HUES64 (cell line): ENCODE measurements at regions not wholly inside any gene's neighbourhood (a gene's known extent, or its start where the extent isn't known, plus 50 kb on each side); places are given as distances from the start of the nearest gene placed in this dataset.

Source experiments
- H3K27ac ChIP-seq: 2 replicates; pipeline ENCODE4 v1.7.0; 2013; ENCODE audit warnings: low read depth, low read length, inconsistent platforms
- H3K27me3 ChIP-seq: 2 replicates; pipeline ENCODE4 v1.6.1; 2013; ENCODE audit warnings: mild to moderate bottlenecking, low read length; ENCODE audit not compliant: insufficient read depth
- H3K36me3 ChIP-seq: 2 replicates; pipeline ENCODE4 v1.6.1; 2013; ENCODE audit warnings: mild to moderate bottlenecking, low read length; ENCODE audit not compliant: insufficient read depth
- H3K4me1 ChIP-seq: 2 replicates; pipeline ENCODE4 v1.6.1; 2013; ENCODE audit warnings: mild to moderate bottlenecking, low read length, moderate library complexity; ENCODE audit not compliant: insufficient read depth
- H3K4me3 ChIP-seq: 2 replicates; pipeline ENCODE4 v1.5.1; 2013; ENCODE audit warnings: mild to moderate bottlenecking, low read length, moderate library complexity
- H3K9ac ChIP-seq: 2 replicates; pipeline ENCODE4 v1.6.1; 2013; ENCODE audit warnings: mild to moderate bottlenecking, low read depth, low read length
- H3K9me3 ChIP-seq: 2 replicates; pipeline ENCODE4 v1.6.1; 2013; ENCODE audit warnings: low read depth, low read length; ENCODE audit not compliant: insufficient read depth
- WGBS: fragments of 150-250, 120-280 bp; methylation state at CpG from one replicate; pipeline ENCODE4 v1.1.7; 2013; ENCODE audit warnings: missing lambda C conversion rate; 5-methylcytosine and 5-hydroxymethylcytosine counted together

- Histone ChIP-seq H3K4me1 (no peaks in the 10 kb centered on the region), H3K27me3 (no peaks in the 10 kb centered on the region), H3K36me3 (no peaks in the 10 kb centered on the region), H3K9me3 (no peaks in the 10 kb centered on the region), H3K4me3 (no peak overlapping the region), H3K9ac (no peak overlapping the region), H3K27ac (no peak overlapping the region)
- 96% methylated on average over 4 of the region's 4 CpGs for WGBS
These were observed 913.2 kb upstream of the TYRP1 start for GRCh38 chr9:11779971-11780370.

GRCh38 chr9:11792870-11793269 lies 900.3 kb upstream of the TYRP1 start:
- no peaks in the 10 kb centered on the region for H3K4me1 ChIP-seq
- 91% methylated on average over 1 of the region's 1 CpG for WGBS
- no peak overlapping the region for H3K27ac ChIP-seq
- no peak overlapping the region for H3K4me3 ChIP-seq
- no peaks in the 10 kb centered on the region for H3K9me3 ChIP-seq
- no peaks in the 10 kb centered on the region for H3K27me3 ChIP-seq
- no peaks in the 10 kb centered on the region for H3K36me3 ChIP-seq
- H3K9ac ChIP-seq = no peak overlapping the region

DNA sequence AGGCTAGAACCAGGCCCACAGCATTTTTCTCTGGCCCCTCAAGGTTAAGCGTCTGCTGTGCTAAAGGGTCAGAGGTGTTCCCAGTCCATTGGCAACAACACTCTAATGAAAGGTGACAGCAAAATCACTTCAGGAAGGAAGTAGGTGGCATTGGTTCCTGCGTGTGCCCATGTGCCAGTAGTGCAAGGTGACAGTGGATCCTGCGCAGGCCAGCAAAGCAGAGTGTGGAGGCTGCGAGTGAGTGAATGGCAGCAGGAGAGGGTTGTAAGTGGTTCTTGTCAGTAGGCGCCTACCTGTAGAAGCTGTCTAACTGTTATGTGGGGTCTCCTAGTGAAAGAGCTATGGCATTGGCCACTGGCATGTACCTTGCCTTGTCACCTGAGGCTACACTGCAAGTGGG lies 898.2 kb upstream of the TYRP1 start:
- Histone ChIP-seq H3K27ac (no peak overlapping the region), H3K36me3 (no peaks in the 10 kb centered on the region), H3K27me3 (no peaks in the 10 kb centered on the region), H3K9me3 (no peaks in the 10 kb centered on the region), H3K9ac (no peak overlapping the region), H3K4me3 (no peak overlapping the region), H3K4me1 (no peaks in the 10 kb centered on the region)
- WGBS = 96% methylated on average over 5 of the region's 5 CpGs

DNA sequence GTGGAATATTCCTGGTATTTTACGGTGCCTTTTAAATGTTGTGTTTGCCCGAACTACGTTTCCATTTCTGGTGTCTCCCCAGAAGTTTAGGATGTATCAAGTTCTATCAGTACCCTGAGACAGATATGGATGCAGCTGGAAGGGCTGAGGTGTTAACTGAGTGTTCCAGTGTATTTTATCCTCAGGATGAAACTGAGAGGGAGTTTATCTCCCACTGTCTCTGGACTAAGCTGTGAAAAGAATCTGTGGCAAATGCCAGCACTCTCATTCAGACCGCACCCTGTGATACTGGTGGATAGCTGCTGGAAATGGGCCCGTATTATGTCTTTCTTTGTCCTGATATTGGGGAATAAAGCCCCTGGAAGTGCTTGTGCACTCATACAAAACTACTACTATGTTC lies 887.2 kb upstream of the TYRP1 start:
- Histone ChIP-seq H3K27me3 (no peaks in the 10 kb centered on the region), H3K27ac (no peak overlapping the region), H3K4me1 (no peaks in the 10 kb centered on the region), H3K9ac (no peak overlapping the region), H3K4me3 (no peak overlapping the region), H3K36me3 (no peaks in the 10 kb centered on the region), H3K9me3 (no peaks in the 10 kb centered on the region)
- 91% methylated on average over 5 of the region's 5 CpGs for WGBS

DNA sequence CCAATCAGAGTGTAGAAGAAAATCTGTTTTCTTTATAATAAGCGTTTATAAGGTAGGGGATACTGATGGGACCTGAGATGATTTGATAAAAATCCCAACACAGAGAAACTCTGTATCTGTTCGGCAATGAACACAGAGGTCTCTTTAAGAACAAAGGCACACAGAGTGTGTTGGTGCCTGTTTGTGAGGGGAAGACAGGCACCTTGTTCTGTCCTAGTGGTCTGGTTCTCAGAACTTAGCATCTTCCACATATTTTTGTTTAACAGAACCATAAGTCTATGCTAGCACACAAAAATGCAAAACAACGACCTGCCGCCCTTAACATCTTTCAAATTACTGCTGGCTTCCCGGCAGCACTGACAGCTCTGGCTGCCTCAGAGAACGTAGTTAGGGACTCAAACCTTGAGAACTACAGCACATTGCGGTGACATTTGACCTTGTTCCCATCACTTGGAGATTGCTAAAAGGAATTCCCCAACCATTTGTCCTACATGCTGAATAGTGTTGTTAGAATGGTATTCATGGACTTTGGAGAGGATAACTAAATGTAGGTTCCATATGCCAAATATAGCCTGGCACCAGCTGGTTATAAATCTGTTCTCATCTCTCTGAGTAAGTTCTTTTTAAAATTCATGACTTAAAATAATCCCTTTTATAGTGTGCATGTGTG lies 871.7 kb upstream of the TYRP1 start:
- Histone ChIP-seq H3K27ac (no peak overlapping the region), H3K36me3 (no peaks in the 10 kb centered on the region), H3K4me3 (no peak overlapping the region), H3K4me1 (no peaks in the 10 kb centered on the region), H3K9me3 (no peaks in the 10 kb centered on the region), H3K9ac (no peak overlapping the region), H3K27me3 (no peaks in the 10 kb centered on the region)
- WGBS = 91% methylated on average over 7 of the region's 7 CpGs

- Histone ChIP-seq H3K4me3 (no peak overlapping the region), H3K4me1 (no peaks in the 10 kb centered on the region), H3K9me3 (no peaks in the 10 kb centered on the region), H3K27ac (no peak overlapping the region), H3K36me3 (no peaks in the 10 kb centered on the region), H3K9ac (no peak overlapping the region), H3K27me3 (no peaks in the 10 kb centered on the region)
- WGBS = 94% methylated on average over 2 of the region's 3 CpGs
These were observed 865.0 kb upstream of the TYRP1 start for GRCh38 chr9:11828201-11828600.

- H3K9me3 ChIP-seq = peaks cover 16% of the 10 kb centered on the region
- H3K4me3 ChIP-seq = no peak overlapping the region
- H3K27ac ChIP-seq = no peak overlapping the region
- H3K36me3 ChIP-seq = no peaks in the 10 kb centered on the region
- no peak overlapping the region for H3K9ac ChIP-seq
- no peaks in the 10 kb centered on the region for H3K27me3 ChIP-seq
- no peaks in the 10 kb centered on the region for H3K4me1 ChIP-seq
- WGBS = 82% methylated on average over 2 of the region's 2 CpGs
These were observed 860.1 kb upstream of the TYRP1 start for GRCh38 chr9:11833056-11833455.

- Histone ChIP-seq H3K36me3 (no peaks in the 10 kb centered on the region), H3K4me3 (no peak overlapping the region), H3K27ac (no peak overlapping the region), H3K9ac (no peak overlapping the region), H3K9me3 (no peaks in the 10 kb centered on the region), H3K27me3 (no peaks in the 10 kb centered on the region), H3K4me1 (0 out of 2 replicates have a peak, but pooled peaks cover 3% of the 10 kb centered on the region)
- WGBS = no CpG with 5 or more reads among the region's 1 CpG
These were observed 824.4 kb upstream of the TYRP1 start for GRCh38 chr9:11868795-11869194.

DNA sequence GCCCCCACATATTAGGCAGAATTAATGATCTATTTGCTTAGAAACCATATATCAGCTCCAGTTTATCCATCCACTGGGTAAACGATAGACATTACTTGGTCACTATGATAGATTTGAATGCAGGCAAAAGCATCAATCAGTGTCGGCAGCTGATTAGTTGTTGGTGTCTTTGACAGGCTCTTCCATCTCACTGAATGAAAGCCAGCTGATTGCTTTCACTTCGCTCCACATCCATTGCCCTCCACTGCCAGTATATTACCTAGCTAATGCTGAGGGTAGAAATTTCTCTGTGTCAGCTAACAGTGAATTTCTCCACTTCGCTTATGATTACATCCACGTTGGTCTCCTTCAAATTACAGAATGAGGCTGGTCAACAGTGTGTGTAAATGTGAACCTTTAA lies 821.3 kb upstream of the TYRP1 start:
- H3K4me1 ChIP-seq = peaks cover 14% of the 10 kb centered on the region
- no peak overlapping the region for H3K9ac ChIP-seq
- H3K9me3 ChIP-seq = no peaks in the 10 kb centered on the region
- H3K4me3 ChIP-seq = no peak overlapping the region
- no peak overlapping the region for H3K27ac ChIP-seq
- H3K36me3 ChIP-seq = no peaks in the 10 kb centered on the region
- no peaks in the 10 kb centered on the region for H3K27me3 ChIP-seq
- WGBS = 94% methylated on average over 5 of the region's 5 CpGs

DNA sequence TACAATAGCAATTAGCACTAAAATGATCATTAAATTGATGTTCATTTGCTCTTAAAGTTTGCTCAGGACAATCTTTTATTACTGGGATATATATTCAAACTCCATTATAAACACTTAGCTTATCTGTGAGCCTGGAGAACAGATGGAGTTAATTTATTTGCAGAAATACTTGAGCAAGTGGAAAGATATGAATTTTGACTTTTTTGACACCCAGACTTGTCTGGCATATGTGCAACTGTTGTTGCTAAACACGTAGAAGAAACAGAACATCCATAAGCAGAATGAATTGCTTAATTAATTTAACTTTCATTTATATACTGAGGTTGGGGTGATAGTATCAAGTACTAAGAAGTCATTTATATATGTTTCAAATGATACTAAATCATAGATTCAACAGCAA lies 820.7 kb upstream of the TYRP1 start:
- Histone ChIP-seq H3K9ac (no peak overlapping the region), H3K4me1 (peaks cover 12% of the 10 kb centered on the region), H3K27ac (no peak overlapping the region), H3K27me3 (no peaks in the 10 kb centered on the region), H3K36me3 (no peaks in the 10 kb centered on the region), H3K9me3 (no peaks in the 10 kb centered on the region), H3K4me3 (no peak overlapping the region)
- 100% methylated on average over 1 of the region's 1 CpG for WGBS

DNA sequence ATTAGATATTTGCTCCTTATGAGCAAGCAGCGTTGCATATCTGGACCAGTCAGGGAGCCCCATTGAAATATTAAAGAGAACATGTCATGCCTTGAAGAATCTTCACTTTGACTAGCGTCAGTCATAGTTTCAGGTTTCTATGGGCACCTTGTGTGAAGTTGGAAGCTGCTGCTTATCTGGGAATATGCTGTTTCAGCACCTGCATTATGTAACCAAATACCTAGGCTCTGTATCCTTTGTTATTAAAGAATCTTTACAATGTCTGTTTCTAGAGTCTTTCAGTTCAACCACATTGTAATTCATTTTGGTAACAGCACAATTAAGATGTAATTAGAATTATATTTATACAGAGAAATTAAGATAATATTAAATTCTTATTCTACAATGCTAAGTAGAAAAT lies 818.8 kb upstream of the TYRP1 start:
- Histone ChIP-seq H3K27ac (no peak overlapping the region), H3K27me3 (no peaks in the 10 kb centered on the region), H3K9ac (no peak overlapping the region), H3K4me1 (peaks cover 11% of the 10 kb centered on the region), H3K36me3 (no peaks in the 10 kb centered on the region), H3K4me3 (no peak overlapping the region), H3K9me3 (no peaks in the 10 kb centered on the region)
- 86% methylated on average over 2 of the region's 2 CpGs for WGBS

DNA sequence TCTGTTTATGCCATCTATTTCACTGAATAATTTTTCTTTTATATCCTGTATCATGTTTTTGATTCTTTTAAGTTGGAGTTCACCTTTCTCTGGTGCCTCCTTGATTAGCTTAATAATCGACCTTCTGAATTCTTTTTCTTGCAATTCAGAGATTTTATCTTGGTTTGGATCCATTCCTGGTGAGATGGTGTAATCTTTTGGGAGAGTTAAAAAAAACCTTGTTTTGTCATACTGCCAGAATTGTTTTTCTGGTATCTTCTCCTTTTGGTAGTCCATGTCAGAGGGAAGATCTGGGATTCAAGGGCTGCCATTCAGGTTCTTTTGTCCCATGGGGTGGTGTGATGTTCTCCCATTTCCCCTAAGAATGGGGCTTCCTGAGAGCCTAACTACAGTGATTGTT lies 800.8 kb upstream of the TYRP1 start:
- H3K9ac ChIP-seq = no peak overlapping the region
- no peak overlapping the region for H3K27ac ChIP-seq
- 95% methylated on average over 1 of the region's 1 CpG for WGBS
- no peaks in the 10 kb centered on the region for H3K4me1 ChIP-seq
- no peaks in the 10 kb centered on the region for H3K36me3 ChIP-seq
- H3K9me3 ChIP-seq = no peaks in the 10 kb centered on the region
- H3K4me3 ChIP-seq = no peak overlapping the region
- H3K27me3 ChIP-seq = no peaks in the 10 kb centered on the region
